NCI-H1417 (cell line): ENCODE measurements at regions not wholly inside any gene's neighbourhood (a gene's known extent, or its start where the extent isn't known, plus 50 kb on each side); places are given as distances from the start of the nearest gene placed in this dataset.
A peak's percentile ranks its signal among the peaks of the same experiment; 100 is the strongest.

ENCODE experiments used
- DNase-seq, 3 experiments: peaks; one replicate each; lab custom pipeline; 2025; lab: John Stamatoyannopoulos, UW

DNA sequence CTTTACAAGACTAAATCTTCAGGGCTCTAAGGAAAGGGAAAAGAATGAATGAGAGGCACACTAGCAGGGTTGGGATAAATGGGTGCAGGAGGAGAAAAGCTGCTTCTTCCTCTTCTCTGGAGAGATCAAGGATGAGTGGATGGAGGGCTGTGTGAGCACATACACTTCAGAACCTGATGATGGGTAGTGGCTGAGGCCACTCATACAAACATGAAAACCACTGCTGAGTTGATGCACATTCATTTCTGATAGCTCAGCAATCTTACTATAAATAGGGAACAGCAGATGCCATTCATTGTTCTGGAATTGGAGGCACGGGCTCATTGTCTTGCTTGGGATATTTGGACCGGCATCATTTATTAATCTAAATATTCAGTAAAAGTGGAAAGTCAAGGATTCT, 152.4 kb upstream of the KCTD1 start:
- DNase-seq, result peak in 1 of 3 experiments; percentile 20

DNA sequence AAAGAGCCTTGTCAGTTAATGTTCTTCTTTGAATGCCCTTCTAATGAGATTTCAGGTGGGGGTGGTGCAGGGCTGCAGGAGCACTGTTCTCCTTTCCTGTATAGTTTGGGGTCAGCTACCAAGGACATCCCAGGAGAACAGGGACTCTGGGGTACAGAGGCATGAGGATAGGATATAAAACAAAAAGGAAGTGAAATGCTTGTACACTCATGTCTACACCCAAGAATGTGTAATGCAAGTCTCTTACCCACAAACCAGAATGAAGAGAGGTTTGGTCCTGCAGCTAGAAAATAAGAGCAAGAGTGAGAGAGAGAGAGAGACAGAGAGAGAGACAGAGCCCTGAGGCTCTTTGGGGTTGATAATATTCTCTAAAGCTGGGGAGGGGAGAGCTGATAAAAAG, 151.8 kb upstream of the KCTD1 start:
- no peak for DNase-seq

DNA sequence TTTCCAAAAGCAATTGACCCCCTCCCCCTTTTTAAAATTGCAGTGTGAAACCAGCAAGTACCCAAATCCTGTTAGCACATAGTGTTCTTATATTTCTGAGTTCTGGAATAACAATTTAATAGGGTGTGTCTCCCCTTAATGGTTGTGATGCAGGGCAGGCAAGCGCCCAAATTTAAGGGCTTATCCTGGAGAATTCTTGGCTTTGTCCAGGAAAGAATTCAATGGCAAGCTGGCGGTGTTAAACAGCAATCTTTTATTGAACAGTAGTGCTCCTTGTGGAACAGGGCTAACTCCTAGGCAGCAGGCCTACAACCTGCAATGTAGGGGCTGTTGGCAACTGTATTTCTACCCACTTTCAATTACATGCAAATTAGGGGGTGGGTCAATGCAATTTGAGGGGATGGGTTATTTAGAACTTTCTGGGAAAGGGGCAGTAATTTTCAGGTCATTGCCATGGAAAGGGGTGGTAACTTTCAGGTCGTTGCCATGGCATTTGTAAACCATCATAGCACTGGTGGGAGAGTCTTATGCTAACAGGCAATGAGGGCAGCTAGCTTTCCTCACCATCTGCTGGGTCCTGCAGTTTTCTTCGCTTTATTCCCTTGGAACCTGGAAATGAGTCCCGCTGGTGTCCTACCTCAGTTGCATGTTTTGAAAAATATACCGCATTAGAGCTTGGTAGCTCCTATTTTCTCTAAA, 149.0 kb upstream of the KCTD1 start:
- DNase-seq, result no peak

DNA sequence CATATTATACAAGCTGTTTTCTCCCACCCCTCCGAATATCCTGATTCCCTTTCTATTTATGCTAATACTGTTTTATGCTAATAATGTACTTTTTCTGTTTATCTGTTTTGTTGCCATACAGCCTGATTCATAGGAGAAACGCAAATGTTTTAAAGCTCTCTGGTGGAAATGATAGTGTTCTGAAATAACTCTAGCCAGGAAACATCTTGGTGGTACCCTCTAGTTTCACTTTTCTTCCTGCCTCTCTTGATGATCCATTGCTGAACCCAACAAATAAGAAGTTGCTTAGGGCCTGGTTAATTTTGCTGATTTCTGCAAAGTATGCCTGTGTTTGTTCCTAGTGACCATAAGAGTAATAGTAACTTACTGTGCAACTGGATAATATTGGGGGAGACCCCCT, 148.4 kb upstream of the KCTD1 start:
- no peak for DNase-seq

DNA sequence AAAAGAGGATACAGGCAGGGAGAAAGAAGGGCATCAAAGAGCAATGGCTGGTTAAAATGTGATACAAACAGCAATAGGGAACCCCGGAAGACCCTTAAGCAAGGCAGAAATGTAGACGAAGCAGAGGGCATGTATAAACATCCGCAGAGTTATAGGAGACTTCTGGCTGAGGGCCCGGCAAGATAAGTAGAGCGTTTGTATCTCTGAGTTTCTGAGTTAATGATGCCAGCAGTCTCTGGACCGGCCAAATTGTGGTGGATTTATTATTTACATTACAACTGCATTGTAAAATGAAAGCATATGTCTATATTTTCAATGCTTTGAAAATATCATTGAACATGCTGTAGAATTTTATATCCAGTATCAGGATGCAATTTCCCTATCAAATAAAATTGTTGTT, 148.0 kb upstream of the KCTD1 start:
- no peak for DNase-seq

DNA sequence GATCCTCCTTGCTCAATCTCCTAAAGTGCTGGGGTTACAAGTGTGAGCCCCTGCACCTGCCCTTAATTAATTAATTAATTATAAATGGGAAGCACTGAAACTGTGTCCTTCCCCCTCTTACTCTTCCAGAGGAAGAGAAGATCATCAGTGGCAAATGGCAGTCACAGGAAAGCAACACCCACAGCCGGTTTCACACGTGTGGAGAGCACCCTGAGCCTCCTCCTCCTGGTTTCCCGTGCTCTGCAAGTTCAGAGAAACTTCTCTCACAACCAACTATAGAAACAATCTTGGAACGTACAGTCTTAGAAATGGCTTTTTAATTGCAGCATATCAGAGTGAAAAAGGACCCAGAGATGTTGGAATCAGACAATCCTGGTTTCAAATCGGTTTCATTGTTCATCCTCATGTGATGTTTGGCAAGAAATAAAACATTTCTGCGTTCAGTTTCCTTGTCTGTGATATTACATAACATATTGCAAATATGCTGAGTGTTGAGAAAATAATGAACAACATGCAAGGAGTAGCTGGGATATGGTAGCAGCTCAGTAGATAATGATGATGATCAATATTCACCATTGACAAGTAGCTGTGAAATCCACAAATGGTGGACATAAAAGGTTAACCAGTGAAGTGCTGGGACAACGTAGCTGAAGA, 141.0 kb upstream of the KCTD1 start:
- no peak for DNase-seq

DNA sequence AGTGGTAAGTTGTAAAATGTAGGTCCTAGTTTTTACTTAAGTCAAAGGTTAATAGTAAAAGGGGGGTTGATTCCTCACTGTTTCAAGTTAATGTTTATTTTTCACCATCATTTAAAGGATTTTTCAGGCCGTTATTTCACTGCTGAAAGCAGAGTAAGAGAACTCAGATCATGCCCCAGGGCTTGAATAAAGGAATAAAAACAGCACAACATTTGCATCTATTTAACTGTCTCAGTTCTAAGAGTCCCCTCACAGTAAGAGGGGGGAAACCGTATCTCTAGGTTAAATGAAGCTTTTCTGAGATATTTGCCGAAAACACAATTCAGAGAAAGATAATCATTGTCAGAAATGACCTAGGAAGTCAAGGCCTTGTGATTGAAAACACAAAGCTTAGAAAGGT, 138.2 kb upstream of the KCTD1 start:
- peak in 1 of 3 experiments; percentile 41 for DNase-seq

DNA sequence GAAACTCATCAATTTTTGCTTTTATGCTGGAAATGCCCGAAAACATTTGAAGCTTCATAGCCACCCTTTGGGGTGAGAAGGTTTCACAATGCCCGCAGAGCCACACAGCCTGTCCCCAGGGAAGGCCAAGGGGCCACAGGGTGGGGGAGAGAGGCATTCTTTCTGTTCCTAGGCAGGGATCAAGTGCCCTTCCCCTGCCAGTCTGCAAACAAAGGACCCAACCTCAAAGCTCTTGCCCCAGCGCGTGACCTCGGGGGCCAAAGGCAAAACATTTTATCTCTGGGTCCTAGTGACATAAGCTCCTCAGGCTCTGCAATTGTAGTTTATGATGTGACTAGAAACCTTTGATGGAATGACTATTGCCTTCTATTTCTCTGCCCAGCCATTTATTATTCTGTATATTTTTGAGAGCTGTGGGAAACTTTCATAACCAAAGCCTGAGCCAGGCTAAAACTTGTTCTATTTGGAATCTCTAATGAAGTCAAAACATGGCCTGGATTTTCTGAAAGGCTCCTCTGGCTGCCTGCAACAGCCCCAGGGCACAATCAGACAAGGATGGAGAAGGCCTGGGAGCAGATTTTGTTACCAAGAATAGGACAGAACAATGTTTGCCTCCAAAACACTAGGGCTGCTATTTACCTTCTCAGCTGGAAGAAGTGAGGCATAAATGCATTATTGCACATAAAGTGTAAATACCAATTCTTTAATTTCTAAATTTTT, 137.2 kb upstream of the KCTD1 start:
- DNase-seq, result peak in 2 of 3 experiments; percentile 63 to 85

DNA sequence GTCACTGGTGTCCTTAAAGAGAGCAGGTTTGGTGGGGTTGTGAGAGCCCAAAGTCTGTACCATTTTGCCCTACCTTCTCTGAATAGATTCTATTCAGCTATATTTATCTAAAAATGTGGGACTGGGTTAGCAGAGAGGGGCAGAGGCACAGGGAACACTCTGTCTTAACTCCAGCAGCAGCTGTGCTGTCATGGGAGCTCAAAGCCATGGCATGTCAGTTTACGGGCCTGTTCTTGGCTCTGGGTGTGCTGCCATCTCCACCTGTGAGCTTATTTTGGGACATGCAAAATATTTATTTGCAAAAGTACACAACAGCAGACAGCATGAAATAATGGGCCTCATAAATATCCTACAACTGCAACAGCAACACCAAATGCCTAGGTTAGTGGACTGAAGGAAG, 129.6 kb upstream of the KCTD1 start:
- no peak for DNase-seq

DNA sequence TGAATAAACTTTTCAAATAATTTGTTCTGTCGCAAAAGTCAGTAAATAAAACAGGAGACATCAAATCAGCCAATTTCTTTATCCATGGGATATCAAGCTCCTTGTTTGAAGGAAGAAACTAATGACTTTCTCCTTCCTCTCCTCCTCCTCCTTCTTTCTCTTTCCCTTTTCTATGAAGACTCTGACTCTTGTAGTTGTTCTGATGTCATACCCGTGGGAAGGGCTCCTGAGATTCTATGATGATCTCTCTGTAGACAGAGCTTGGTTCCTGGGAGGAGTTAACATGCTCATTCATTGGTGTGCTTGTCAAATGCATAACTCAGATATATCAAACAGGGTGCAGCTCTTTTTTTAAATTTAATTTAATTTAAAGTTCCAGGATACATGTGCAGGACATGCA, 118.7 kb upstream of the KCTD1 start:
- DNase-seq, result no peak

DNA sequence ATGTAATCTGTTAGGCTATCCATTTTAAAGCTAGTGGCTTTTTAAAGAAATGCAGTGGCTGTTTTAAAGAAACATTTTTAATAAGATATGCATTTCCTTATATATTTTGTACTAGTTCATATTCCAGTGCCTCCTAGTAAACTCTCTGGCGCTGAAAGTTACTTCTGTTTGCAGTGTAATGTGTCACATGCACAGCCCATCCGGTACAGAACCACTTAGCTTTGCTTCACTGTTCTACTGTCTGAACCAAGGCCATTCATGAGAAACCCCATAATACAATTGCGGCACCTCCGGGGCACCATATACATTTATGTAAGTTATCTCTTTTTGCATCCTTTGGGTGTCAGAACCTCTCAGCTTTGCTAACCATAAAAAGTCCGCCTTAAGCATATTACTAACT, 114.6 kb upstream of the KCTD1 start:
- DNase-seq, result no peak

DNA sequence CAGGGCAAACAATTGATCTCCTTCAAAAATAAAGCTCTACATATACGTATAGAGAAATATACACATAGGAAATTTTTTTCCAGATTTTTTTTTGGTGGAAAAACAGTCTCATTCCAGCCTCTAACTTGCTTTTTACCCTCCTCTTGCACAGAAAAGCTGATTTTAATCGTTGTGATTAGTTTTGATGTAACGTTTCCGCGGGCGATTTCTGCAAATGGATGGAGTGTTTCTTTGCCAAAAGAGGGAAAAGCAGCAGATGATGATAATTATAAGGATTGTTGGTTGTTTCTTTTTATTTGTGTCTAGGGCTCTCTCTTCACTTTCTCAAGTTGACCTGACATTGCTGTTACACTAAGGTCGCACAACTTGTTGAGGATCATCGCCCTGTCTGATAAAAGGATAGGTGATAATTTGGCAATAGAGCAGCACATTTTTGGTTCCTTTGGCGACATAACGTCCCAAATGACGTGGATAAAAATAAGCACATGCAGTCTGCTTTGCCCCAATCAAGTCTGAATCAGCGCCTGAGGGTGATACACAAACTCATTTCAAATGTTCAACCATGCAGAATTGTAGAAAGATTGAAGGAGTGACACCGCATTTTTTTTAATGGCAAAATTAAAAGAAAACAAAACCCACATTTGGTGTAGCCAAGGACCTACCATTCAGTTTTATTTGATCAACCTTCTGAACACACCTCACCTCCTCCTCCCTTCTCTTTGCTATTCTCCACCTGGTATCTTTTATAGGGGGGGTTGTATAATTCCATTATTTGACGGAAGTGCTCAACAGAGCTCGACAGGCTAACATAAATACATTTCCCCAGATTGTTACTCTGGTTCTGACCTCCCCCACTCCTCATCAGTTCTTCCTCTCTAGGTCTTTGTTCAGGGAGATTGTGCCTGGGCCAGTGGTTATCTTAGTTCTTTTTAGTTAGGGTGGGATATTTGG, 109.6 kb upstream of the KCTD1 start:
- DNase-seq, result peak in 2 of 3 experiments; percentile 29 to 65

DNA sequence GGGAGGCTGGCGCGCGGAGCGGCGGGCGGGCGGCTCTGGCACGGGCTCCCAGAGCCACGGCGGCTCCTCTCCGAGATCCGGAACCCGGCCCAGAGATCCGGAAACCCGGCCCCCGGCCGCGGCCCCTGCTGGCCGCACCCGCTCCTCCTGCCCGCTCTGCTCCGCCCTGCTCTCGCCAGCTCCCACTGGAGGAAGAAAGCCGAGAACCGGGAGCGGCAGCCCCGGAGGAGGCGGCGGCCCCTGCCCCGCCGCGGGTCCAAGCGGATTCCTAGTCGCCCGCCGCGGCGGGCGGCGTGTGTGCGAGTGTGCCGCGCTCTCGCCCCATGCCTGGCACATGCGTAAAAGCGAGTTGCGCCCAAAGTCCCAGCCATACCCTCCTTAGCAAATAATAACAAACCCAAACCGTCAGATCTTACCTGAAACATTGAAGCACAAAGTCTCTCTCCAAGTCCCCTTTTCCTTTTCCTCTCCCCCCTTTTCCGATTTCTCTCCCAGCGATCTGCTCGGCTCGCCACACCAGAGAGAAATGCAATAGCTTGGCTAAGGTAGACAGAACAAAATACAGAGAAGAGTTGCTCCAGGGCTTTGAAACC, 108.7 kb upstream of the KCTD1 start:
- peak; percentile 53 to 85 (median 85) for DNase-seq

DNA sequence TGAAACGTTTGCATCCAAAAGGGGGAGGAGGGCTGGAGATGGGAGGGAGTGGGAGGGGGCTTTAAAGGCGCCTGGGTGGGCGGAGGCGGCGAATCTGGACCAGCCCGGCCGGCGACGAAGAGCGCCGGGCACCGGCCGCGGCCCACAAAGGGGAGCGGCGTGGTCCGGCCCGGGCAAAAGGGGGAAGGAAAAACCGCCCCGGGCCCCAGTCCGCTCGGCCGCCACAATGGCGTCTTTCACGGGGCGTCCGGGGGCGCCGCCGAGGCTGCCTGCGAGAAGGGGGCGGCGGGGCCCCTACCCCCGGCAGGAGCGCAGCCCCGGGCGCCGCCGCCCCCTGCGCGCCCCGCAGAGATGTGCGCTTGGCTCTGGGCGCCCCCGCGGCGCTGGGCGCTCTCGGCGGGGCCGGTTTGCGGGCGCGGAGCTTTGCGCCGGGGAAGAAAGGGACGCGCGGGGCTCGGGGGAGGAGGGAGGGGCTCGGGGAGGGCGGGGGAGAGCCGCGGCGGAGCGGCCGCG, 108.1 kb upstream of the KCTD1 start:
- no peak for DNase-seq

DNA sequence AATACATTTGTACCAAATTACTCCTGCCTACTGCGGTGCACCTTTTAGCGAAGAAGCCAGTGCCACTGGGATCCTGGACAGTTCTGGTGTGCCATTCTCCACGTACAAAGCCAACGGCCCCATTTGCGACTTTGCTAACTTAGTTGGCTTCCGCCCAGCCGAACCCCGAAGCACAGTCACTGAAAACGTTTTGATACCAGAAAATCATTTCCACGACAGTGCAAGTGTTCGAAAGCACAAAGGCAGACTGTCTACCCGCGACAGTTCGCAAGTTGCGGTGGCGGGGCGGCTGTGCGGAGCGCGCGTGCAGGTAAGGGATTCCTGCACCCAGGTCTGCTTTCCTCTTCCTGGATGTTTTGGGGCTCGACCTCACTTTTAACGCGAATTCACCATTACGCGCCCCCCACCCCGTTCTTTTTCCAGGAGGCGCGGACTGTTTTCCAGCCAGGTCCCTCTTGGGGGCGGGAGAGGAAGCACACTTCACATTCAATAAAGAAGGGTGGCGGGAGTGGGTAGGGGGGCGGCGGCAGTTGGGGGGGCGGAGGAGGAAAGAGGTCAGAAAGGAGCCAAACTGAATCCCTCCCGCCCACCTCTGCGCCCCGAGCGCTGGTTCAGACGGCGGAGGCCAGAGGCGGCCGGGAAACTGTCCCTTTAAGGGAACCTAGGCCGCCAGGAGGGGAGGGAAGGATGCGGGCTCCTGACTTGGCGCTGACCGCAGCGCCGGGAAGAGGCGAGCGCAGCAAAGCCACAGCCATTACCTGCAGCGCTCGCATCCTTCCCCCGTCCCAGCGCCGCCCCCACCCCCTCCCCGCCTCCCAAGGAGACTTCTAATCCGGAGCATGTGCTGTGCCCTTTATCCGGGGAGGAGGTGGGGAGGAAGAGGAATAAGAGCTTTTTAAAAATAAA, 107.4 kb upstream of the KCTD1 start:
- peak; percentile 53 to 81 (median 75) for DNase-seq

DNA sequence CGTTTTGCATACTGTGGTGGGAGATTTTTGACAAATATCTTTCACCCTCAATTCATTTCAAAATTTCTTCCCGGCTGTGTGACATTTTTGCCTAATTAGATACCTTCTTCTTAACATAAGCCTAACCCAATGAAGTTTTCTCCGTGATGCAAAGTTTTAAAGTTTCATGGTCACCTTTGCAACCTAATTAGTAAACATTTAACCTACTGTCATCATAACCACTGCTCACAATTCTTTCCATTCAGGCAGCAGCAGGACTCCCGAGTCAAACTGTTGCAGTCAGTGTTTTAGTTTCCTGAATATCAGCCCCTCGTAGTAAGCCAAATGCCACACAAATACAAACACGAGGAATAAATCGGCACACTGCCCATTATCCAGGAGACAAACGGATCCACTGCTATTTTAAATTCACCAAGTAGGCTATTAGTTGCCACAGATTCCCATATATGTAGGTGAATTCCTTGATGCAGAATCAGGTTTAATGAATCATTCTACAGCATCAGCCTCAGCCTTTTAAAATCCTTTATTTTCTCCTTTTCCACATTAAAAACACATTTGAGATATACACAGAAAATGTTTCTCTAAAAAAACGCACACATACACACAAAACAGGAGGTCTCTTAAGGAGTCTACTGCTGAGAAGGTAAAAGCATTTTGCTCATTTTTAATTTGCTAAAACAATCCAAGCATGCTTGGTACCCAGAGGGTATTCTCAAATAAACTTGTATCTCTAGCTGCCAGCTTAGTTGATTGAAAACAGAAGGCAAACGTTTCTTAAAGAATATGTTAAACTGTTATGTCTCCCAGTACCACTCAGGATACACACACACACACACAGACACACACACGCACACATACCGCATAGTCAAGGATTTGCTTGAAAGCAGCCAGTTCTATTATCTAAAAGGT, 106.5 kb upstream of the KCTD1 start:
- DNase-seq, result peak in 1 of 3 experiments; percentile 61

DNA sequence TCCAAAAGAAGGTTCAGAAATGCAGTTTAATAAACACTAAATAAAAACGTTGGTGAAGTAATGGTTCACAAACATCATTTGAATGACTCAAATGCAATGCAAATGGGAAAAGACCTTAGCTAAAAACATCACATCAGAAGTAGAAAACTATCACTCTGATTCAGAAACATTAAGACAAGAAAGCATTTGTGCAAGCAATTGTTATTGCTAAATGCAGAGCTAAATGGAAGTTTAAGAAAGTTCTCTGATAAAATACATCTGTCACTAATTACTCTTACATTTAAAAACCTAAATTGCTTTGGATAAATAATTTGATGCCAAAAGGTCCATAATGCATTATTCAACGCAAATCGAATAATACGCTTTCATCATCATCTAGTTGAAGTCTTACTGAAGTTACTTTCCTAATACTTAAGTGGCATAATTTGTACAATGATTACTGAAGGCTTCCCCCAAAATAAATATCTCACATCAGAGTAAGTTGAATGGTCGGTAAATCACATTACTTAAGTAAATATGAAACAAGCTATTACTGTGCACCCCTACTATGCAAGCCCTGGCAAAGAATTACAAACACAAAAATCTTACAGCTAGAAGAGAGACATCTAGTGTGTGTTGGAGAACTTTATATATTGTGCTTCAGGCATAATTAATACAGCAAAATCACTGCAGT, 105.7 kb upstream of the KCTD1 start:
- DNase-seq, result peak in 1 of 3 experiments; percentile 61

DNA sequence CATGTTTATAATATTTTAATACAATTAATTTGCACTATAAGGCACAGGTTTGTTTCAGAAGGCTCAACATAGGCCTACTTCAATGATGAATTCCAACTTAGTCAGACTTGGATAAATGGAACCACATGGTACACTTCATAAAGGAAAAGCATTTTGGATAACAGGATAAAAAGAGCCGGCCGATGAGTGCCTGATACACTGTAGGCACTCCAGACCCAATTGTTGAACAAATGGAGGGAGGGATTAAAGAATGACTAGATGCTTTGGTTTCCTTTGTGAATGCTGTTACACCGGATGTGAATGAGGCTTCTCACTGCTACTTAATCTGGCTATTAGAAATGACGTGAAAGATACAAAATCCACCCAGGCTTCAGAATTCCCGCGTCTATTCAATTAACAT, 104.1 kb upstream of the KCTD1 start:
- DNase-seq, result no peak
